Transverse colon (tissue), 4 donors: ENCODE measurements at regions not wholly inside any gene's neighbourhood (a gene's known extent, or its start where the extent isn't known, plus 50 kb on each side); places are given as distances from the start of the nearest gene placed in this dataset.

Source experiments
- DNase-seq: peaks from one replicate; pipeline ENCODE4 v3.0.0-alpha.2; 2019
- H3K27ac ChIP-seq, 4 donors: fragments of 200-600 bp; sonication (generic); 2 replicates each; pipeline ENCODE4 v1.5.1; 2016 to 2018; ENCODE audit warnings: inconsistent platforms in 4 of 4
- H3K27me3 ChIP-seq: fragments of 200-600 bp; sonication (generic); 2 replicates; pipeline ENCODE4 v1.5.1; 2017; ENCODE audit warnings: inconsistent platforms
- H3K36me3 ChIP-seq, 4 donors: fragments of 200-600 bp; sonication (generic); 2 replicates each; pipeline ENCODE4 v1.5.1; 2017 to 2019; ENCODE audit warnings: inconsistent platforms in 4 of 4
- H3K4me1 ChIP-seq, 4 donors: fragments of 200-600 bp; sonication (generic); 2 replicates each; pipeline ENCODE4 v1.5.1; 2017 to 2020; ENCODE audit warnings: inconsistent platforms in 4 of 4
- H3K4me3 ChIP-seq, 4 donors: fragments of 200-600 bp; sonication (generic); 1 replicate in 1 of 4; 2 replicates in 3 of 4; pipeline versions ENCODE4 v1.5.1 to v1.6.1; 2017 to 2019; ENCODE audit warnings: inconsistent platforms in 4 of 4
- H3K9me3 ChIP-seq, 2 donors: fragments of 200-600 bp; sonication (generic); 2 replicates each; pipeline ENCODE4 v1.5.1; 2017 to 2019; ENCODE audit warnings: inconsistent platforms in 2 of 2
- CTCF ChIP-seq, 5 experiments: fragments of 200-600 bp in 3 of 5; fragments of 450-650 bp in 2 of 5; sonication (generic) in 3 of 5; IDR thresholded peaks; 1 replicate in 2 of 5; 2 replicates in 3 of 5; pipeline ENCODE4 v1.5.1; 2016 to 2017; ENCODE audit warnings: antibody characterized with exemption in 5 of 5, inconsistent platforms in 3 of 5, mild to moderate bottlenecking in 2 of 5, moderate library complexity in 1 of 5
- EP300 ChIP-seq: sonication (generic); formaldehyde crosslinking; IDR thresholded peaks from one replicate; pipeline ENCODE4 v1.6.1; 2017; ENCODE audit warnings: antibody characterized with exemption, low read depth
- POLR2A ChIP-seq: fragments of 450-650 bp; IDR thresholded peaks from one replicate; pipeline ENCODE4 v1.6.1; 2016; ENCODE audit warnings: antibody characterized with exemption, mild to moderate bottlenecking, moderate library complexity
- POLR2AphosphoS5 ChIP-seq, 3 donors: sonication (generic); formaldehyde crosslinking; IDR thresholded peaks; one replicate each; pipeline ENCODE4 v1.6.1; 2016; ENCODE audit warnings: antibody characterized with exemption in 3 of 3
- WGBS, 2 donors: methylation state at CpG; one replicate each; pipeline ENCODE4 v1.1.5; 2018; ENCODE audit warnings: low coverage in 1 of 2; 5-methylcytosine and 5-hydroxymethylcytosine counted together
- in situ Hi-C, 4 donors: fragments of 200-750 bp; cut with MboI; loops; one replicate each; pipeline versions ENCODE4 v1.15.0 to v1.15.1; 2017; ENCODE audit warnings: low sequenced_read_pairs in 3 of 4, low pct_ligation_motif_present in 1 of 4, low pct_unique_long_range_greater_than_20kb in 1 of 4
- intact Hi-C: fragments of 100-400 bp; cut with DNase I; formaldehyde crosslinking; loops from one replicate; pipeline ENCODE4 v1.15.1; 2023; ENCODE audit warnings: low total_unique reads

- H3K9me3 ChIP-seq, result no peaks in the 10 kb centered on the region
- H3K27ac ChIP-seq, result no peak overlapping the region
- in situ Hi-C loops, result no loop called here
- H3K4me3 ChIP-seq, result no peak overlapping the region
- no peaks in the 10 kb centered on the region for H3K36me3 ChIP-seq
- no peaks in the 10 kb centered on the region for H3K4me1 ChIP-seq
- no peak for TF ChIP-seq CTCF (IDR thresholded peaks at IDR 0.05)
- no peak for TF ChIP-seq EP300
- no peak for TF ChIP-seq POLR2AphosphoS5 (IDR thresholded peaks at IDR 0.05)
- no peak for TF ChIP-seq POLR2A
- 87% methylated on average over 12 of the region's 13 CpGs; no CpG with 5 or more reads in 1 of the 2 donors for WGBS, 2 donors
- no peaks in the 10 kb centered on the region for H3K27me3 ChIP-seq
- intact Hi-C loops, result no loop called here
- DNase-seq, result no peak
Observed at GRCh38 chr2:554444-554843, 122.8 kb downstream of the TMEM18 start.

- no peak overlapping the region for H3K4me3 ChIP-seq
- in situ Hi-C loops, result no loop called here
- WGBS, 2 donors, result 72% methylated on average over 14 of the region's 14 CpGs; no CpG with 5 or more reads in 1 of the 2 donors
- intact Hi-C loops, result no loop called here
- H3K27ac ChIP-seq, result no peak overlapping the region
- H3K4me1 ChIP-seq, result no peaks in the 10 kb centered on the region
- H3K27me3 ChIP-seq, result no peaks in the 10 kb centered on the region
- TF ChIP-seq POLR2AphosphoS5 (IDR thresholded peaks at IDR 0.05), result no peak
- TF ChIP-seq CTCF (IDR thresholded peaks at IDR 0.05), result no peak
- no peak for TF ChIP-seq POLR2A
- TF ChIP-seq EP300, result no peak
- H3K9me3 ChIP-seq, result no peaks in the 10 kb centered on the region
- no peaks in the 10 kb centered on the region for H3K36me3 ChIP-seq
- DNase-seq, result no peak
Observed at GRCh38 chr2:552906-553305, 124.3 kb downstream of the TMEM18 start.

- intact Hi-C loops (no loop called here), in situ Hi-C loops (no loop called here)
- Histone ChIP-seq H3K27ac (no peak overlapping the region), H3K4me3 (no peak overlapping the region), H3K27me3 (no peaks in the 10 kb centered on the region), H3K36me3 (no peaks in the 10 kb centered on the region), H3K9me3 (no peaks in the 10 kb centered on the region), H3K4me1 (no peaks in the 10 kb centered on the region)
- no peak for DNase-seq
- WGBS, 2 donors, result 79% methylated on average over 13 of the region's 13 CpGs; no CpG with 5 or more reads in 1 of the 2 donors
- no peak for TF ChIP-seq CTCF (IDR thresholded peaks at IDR 0.05)
- no peak for TF ChIP-seq POLR2AphosphoS5 (IDR thresholded peaks at IDR 0.05)
Observed at GRCh38 chr2:551621-552020, 125.6 kb downstream of the TMEM18 start.

GRCh38 chr2:550860-551567 is 126.2 kb downstream of the TMEM18 start:
- no peak overlapping the region for H3K27ac ChIP-seq
- no peaks in the 10 kb centered on the region for H3K9me3 ChIP-seq
- H3K27me3 ChIP-seq, result no peaks in the 10 kb centered on the region
- H3K36me3 ChIP-seq, result no peaks in the 10 kb centered on the region
- in situ Hi-C loops (no loop called here), intact Hi-C loops (no loop called here)
- no peak overlapping the region for H3K4me3 ChIP-seq
- no peak for DNase-seq
- 65 to 81% methylated on average over 5 to 13 of the region's 13 CpGs for WGBS, 2 donors
- H3K4me1 ChIP-seq, result no peaks in the 10 kb centered on the region
- TF ChIP-seq EP300 (no peak), POLR2A (no peak), CTCF (IDR thresholded peaks at IDR 0.05) (no peak), POLR2AphosphoS5 (IDR thresholded peaks at IDR 0.05) (no peak)
